VCaP (cell line): ENCODE measurements at regions not wholly inside any gene's neighbourhood (a gene's known extent, or its start where the extent isn't known, plus 50 kb on each side); places are given as distances from the start of the nearest gene placed in this dataset.

ENCODE experiments used
- H3K27ac ChIP-seq: fragments of 450-650 bp; 2 replicates; pipeline ENCODE4 v1.5.1; 2017
- TF ChIP-seq, protein P1 (sequence below): fragments of 450-650 bp; conservative IDR thresholded peaks from 2 replicates; pipeline ENCODE4 v1.5.1; 2017; ENCODE audit warnings: mild to moderate bottlenecking, moderate library complexity

- H3K27ac ChIP-seq, result no peak overlapping the region
Measured at GRCh38 chr4:105092356-105092755, 54.3 kb upstream of the TET2 start.

DNA sequence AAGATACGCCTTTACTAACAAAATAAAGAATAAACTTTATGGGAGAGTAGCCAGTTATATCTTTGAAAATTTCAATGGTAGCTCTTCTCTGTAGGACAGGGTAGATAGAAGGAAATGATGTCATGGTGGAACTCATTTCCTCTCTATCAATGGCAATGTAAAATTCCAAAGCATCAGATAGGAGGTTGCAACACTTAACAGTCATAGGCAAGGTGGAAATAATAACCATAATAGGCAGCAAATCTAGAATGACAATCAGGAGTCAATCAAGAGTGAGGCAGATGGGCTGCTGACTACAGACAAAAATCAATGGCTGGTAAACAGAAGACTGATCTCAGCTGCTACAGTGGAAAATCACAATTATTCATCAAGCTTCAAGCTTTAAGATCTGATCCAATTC is 53.9 kb upstream of the TET2 start:
- TF ChIP-seq, protein P1, sequence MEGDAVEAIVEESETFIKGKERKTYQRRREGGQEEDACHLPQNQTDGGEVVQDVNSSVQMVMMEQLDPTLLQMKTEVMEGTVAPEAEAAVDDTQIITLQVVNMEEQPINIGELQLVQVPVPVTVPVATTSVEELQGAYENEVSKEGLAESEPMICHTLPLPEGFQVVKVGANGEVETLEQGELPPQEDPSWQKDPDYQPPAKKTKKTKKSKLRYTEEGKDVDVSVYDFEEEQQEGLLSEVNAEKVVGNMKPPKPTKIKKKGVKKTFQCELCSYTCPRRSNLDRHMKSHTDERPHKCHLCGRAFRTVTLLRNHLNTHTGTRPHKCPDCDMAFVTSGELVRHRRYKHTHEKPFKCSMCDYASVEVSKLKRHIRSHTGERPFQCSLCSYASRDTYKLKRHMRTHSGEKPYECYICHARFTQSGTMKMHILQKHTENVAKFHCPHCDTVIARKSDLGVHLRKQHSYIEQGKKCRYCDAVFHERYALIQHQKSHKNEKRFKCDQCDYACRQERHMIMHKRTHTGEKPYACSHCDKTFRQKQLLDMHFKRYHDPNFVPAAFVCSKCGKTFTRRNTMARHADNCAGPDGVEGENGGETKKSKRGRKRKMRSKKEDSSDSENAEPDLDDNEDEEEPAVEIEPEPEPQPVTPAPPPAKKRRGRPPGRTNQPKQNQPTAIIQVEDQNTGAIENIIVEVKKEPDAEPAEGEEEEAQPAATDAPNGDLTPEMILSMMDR, result no peak
- no peak overlapping the region for H3K27ac ChIP-seq

More at GRCh38 chr4:105092356-105092755, 54.3 kb upstream of the TET2 start:
- TF ChIP-seq, protein P1, result no peak

- no peak overlapping the region for H3K27ac ChIP-seq
- TF ChIP-seq, protein P1, result no peak
Measured at GRCh38 chr4:105093975-105094374, 52.7 kb upstream of the TET2 start.
